AG04450 (cell line): ENCODE measurements at regions not wholly inside any gene's neighbourhood (a gene's known extent, or its start where the extent isn't known, plus 50 kb on each side); places are given as distances from the start of the nearest gene placed in this dataset.

Experiments
- CTCF ChIA-PET: fragments of 300-600, 350-600 bp; formaldehyde crosslinking; extraction: SDS; loops from one replicate; lab custom pipeline; 2022; ENCODE audit warnings: antibody characterized with exemption, inconsistent platforms; lab: Charles Lee
- POLR2A ChIA-PET: fragments of 350-600 bp; formaldehyde crosslinking; extraction: SDS; loops from one replicate; lab custom pipeline; 2021; ENCODE audit warnings: antibody characterized with exemption, inconsistent platforms; lab: Yijun Ruan, JAX
- DNase-seq: peaks from one replicate; pipeline ENCODE4 v3.0.0-alpha.2; 2011; ENCODE audit warnings: low read depth, low spot score
- H3K27ac ChIP-seq: one replicate; pipeline ENCODE4 v1.5.1; 2012; ENCODE audit warnings: low read depth, low read length, control low read depth
- H3K27me3 ChIP-seq: one replicate; pipeline ENCODE4 v1.6.0; 2012; ENCODE audit warnings: low read length; ENCODE audit not compliant: control insufficient read depth, insufficient read depth
- H3K4me3 ChIP-seq: 2 replicates; pipeline ENCODE4 v1.5.1; 2011; ENCODE audit warnings: mild to moderate bottlenecking, low read depth, low read length, control low read depth
- H3K9me3 ChIP-seq: 2 replicates; pipeline ENCODE4 v1.5.1; 2012; ENCODE audit warnings: low read length; ENCODE audit not compliant: control insufficient read depth, insufficient read depth
- TF ChIP-seq, protein P1 (sequence below): IDR thresholded peaks from 2 replicates; pipeline ENCODE4 v1.5.1; 2011; ENCODE audit warnings: low read depth, low read length, control low read depth, inconsistent platforms

DNA sequence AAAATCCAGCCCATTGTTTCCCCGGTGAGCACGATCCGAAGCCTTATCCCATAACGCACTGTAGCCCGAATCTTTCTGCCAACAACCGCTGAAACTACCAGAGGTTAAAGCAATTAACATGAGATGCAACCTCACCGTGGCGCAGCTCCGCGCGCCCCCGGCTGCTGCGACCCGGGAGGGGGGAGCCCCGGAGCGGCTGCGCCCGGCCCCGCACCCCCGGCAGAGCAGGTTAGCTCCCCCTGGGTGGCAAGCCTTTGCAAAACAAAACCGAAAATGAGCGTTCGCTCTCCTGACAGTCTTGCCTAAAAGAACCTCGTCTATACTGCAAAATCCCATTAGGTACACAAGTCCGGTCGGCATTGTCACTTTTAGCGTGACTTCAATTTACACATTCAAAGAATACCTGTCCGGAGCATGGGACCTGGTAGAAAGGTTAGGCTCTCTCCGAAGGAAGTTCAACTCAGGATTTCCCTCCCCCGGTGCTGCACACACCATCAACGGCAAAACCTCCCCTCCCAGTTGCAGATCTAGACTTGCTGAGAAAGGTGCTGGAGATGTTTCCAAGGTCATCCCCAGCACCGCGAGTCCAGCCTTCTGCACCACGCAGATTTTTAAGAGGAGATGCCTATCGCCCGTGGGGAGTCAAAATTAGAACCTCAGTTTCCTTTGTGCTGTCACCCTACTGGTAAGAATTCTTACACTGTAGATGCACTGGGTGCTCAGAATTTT, 107.5 kb downstream of the ZNF281 start:
- Histone ChIP-seq H3K27ac (no peak overlapping the region), H3K9me3 (no peaks in the 10 kb centered on the region), H3K4me3 (peak overlapping the region; percentile 70), H3K27me3 (no peaks in the 10 kb centered on the region)
- ChIA-PET CTCF (interaction anchor here (0.6 to 2.1 kb wide), 14 partner anchors 12 to 617 kb away, joined by 3 to 9 read pairs (median 4); no protein-coding TSS in a partner anchor), POLR2A (no interaction called here)
- TF ChIP-seq, protein P1, sequence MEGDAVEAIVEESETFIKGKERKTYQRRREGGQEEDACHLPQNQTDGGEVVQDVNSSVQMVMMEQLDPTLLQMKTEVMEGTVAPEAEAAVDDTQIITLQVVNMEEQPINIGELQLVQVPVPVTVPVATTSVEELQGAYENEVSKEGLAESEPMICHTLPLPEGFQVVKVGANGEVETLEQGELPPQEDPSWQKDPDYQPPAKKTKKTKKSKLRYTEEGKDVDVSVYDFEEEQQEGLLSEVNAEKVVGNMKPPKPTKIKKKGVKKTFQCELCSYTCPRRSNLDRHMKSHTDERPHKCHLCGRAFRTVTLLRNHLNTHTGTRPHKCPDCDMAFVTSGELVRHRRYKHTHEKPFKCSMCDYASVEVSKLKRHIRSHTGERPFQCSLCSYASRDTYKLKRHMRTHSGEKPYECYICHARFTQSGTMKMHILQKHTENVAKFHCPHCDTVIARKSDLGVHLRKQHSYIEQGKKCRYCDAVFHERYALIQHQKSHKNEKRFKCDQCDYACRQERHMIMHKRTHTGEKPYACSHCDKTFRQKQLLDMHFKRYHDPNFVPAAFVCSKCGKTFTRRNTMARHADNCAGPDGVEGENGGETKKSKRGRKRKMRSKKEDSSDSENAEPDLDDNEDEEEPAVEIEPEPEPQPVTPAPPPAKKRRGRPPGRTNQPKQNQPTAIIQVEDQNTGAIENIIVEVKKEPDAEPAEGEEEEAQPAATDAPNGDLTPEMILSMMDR: peak; percentile 28
- DNase-seq: no peak

DNA sequence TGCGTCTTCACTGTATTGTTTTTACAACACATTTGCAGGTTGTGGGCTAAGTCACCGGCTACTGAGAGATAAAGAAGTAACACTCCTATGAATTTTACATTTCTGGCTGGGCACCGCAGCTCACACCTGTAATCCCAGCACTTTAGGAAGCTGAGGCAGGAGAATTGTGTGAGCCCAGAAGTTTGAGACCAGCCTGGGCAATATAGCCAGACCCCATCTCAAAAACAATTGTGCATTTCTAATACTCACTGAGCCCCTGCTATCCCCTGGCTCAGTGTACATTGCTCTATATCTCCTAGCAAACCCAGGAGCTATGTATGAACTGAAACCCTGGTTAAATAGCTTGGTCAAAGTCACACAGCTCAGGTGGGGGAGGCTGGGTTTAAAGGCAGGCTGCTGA, 108.7 kb downstream of the ZNF281 start:
- TF ChIP-seq, protein P1: no peak
- Histone ChIP-seq H3K27ac (no peak overlapping the region), H3K27me3 (no peaks in the 10 kb centered on the region), H3K9me3 (no peaks in the 10 kb centered on the region), H3K4me3 (no peak overlapping the region)
- no peak for DNase-seq
- ChIA-PET CTCF (interaction anchor here (1.0 to 1.7 kb wide), 6 partner anchors 11 to 616 kb away, joined by 3 to 9 read pairs (median 4); no protein-coding TSS in a partner anchor), POLR2A (interaction anchor here (0.6 kb wide), 1 partner anchor 1805 kb away, joined by 8 read pairs; no protein-coding TSS in a partner anchor)

DNA sequence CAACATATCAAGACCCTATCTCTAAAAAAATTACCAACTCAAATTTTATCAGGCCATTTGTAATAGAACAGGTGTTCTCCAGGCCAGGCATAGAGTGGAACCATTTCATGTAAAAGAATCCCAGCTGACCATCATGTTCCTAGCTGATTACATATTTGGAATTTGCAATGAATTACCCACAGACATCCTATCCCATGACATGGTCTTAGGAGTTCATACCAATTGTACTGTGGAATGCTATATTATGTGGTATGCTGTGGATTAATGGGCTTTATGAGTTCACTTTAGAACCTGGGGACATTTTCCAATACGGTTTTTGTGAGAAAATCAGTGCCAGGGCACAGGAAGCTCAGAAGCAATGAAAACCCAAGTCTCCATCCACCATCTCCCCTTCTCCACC, 110.3 kb downstream of the ZNF281 start:
- H3K27ac ChIP-seq: no peak overlapping the region
- CTCF ChIA-PET: no interaction called here
- DNase-seq: no peak
- no peaks in the 10 kb centered on the region for H3K9me3 ChIP-seq
- TF ChIP-seq, protein P1: no peak
- H3K4me3 ChIP-seq: no peak overlapping the region
- POLR2A ChIA-PET: no interaction called here
- H3K27me3 ChIP-seq: no peaks in the 10 kb centered on the region

DNA sequence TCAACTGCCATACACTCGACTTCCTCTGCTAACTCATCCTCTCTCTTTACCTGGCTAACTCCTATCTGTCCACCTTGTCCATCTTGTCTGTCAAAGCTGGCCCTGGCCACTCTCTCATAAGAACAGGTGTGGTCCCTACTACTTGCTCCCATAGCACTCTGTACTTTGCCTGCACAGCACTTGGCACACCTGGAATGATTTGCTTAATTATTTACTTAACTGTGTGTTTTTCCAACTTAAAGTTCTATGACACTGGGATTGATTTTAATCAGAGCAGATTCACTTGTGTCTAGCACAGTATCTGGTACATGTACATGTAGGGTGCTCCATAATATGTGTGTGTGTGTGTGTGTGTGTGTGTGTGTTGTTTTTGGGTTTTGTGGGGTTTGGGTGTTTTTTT, 111.6 kb downstream of the ZNF281 start:
- Histone ChIP-seq H3K27ac (no peak overlapping the region), H3K4me3 (no peak overlapping the region), H3K9me3 (no peaks in the 10 kb centered on the region), H3K27me3 (no peaks in the 10 kb centered on the region)
- POLR2A ChIA-PET: no interaction called here
- CTCF ChIA-PET: interaction anchor here (0.7 to 1.1 kb wide), 3 partner anchors 10 to 16 kb away, joined by 3 to 5 read pairs (median 5); no protein-coding TSS in a partner anchor
- TF ChIP-seq, protein P1: no peak
- DNase-seq: no peak

DNA sequence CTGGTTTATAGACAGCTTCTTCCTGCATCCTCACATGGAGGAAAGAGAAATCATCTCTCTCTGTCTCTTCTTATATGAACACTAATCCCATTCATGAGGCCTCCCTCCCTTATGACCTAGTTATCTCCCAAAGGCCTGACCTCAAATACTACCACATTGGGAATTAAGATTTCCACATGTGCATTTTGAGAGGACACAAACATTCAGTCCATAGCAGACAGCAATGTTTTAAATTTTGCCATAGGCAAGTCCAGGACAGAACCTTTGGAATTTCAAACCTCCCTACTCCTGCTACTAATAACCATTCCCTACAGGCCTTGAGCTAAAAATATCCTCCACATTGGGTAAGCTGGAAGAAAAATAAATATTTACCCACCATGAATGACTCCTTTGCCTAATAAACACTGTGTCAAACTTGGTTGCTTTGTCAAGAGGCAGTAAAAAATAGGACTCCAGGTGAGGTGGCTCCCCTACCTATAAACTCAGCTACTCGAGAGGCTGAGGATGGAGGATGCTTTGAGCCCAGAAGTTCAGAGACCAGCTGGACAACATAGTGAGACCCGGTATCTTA, 113.7 kb downstream of the ZNF281 start:
- H3K27me3 ChIP-seq: no peaks in the 10 kb centered on the region
- TF ChIP-seq, protein P1: no peak
- H3K4me3 ChIP-seq: no peak overlapping the region
- DNase-seq: no peak
- ChIA-PET POLR2A (no interaction called here), CTCF (interaction anchor here (0.8 to 4.5 kb wide), 3 partner anchors 11 to 193 kb away, joined by 3 to 35 read pairs (median 9); no protein-coding TSS in a partner anchor)
- H3K27ac ChIP-seq: no peak overlapping the region
- no peaks in the 10 kb centered on the region for H3K9me3 ChIP-seq
